ENCODE measurements at regions not wholly inside any gene's neighbourhood (a gene's known extent, or its start where the extent isn't known, plus 50 kb on each side); places are given as distances from the start of the nearest gene placed in this dataset.
A peak's percentile ranks its signal among the peaks of the same experiment; 100 is the strongest.

- no peak for TF ChIP-seq CTCF (conservative IDR thresholded peaks at IDR 0.05; ENCODE audit: low read length)
Measured at GRCh38 chr9:84432746-84433145, 92.2 kb upstream of the SLC28A3 start.

GRCh38 chr9:84435902-84436301, 95.3 kb upstream of the SLC28A3 start:
- no peak overlapping the region; the same call in 1 of the 2 replicates for H3K4me3 ChIP-seq (ENCODE audit: low read length)
- TF ChIP-seq CTCF (conservative IDR thresholded peaks at IDR 0.05; ENCODE audit: low read length) = no peak
- no peak for DNase-seq (ENCODE audit: low read depth)

More at GRCh38 chr9:84432746-84433145, 92.2 kb upstream of the SLC28A3 start:
- H3K4me3 ChIP-seq (ENCODE audit: low read length) = no peak overlapping the region
- no peak for DNase-seq (ENCODE audit: low read depth)

GRCh38 chr9:84436386-84437109, 96.0 kb upstream of the SLC28A3 start:
- no peak overlapping the region; the same call in 1 of the 2 replicates for H3K4me3 ChIP-seq (ENCODE audit: low read length)
- DNase-seq (ENCODE audit: low read depth) = no peak
- no peak for TF ChIP-seq CTCF (conservative IDR thresholded peaks at IDR 0.05; ENCODE audit: low read length)

GRCh38 chr9:84438391-84438790, 97.8 kb upstream of the SLC28A3 start:
- H3K4me3 ChIP-seq (ENCODE audit: low read length) = no peak overlapping the region
- DNase-seq (ENCODE audit: low read depth) = no peak
- TF ChIP-seq CTCF (conservative IDR thresholded peaks at IDR 0.05; ENCODE audit: low read length) = no peak

- H3K4me3 ChIP-seq (ENCODE audit: low read length) = no peak overlapping the region
- no peak for TF ChIP-seq CTCF (conservative IDR thresholded peaks at IDR 0.05; ENCODE audit: low read length)
- peak; percentile 30 for DNase-seq (ENCODE audit: low read depth)
Measured at GRCh38 chr9:84439250-84439649, 98.7 kb upstream of the SLC28A3 start.

- no peak for DNase-seq (ENCODE audit: low read depth)
- H3K4me3 ChIP-seq (ENCODE audit: low read length) = no peak overlapping the region
- TF ChIP-seq CTCF (conservative IDR thresholded peaks at IDR 0.05; ENCODE audit: low read length) = no peak
Measured at GRCh38 chr9:84442712-84443111, 102.2 kb upstream of the SLC28A3 start.

GRCh38 chr9:84445737-84446136, 105.2 kb upstream of the SLC28A3 start:
- H3K4me3 ChIP-seq (ENCODE audit: low read length) = no peak overlapping the region
- TF ChIP-seq CTCF (conservative IDR thresholded peaks at IDR 0.05; ENCODE audit: low read length) = no peak
- DNase-seq (ENCODE audit: low read depth) = no peak
